Transverse colon (tissue), 4 donors: ENCODE measurements at regions not wholly inside any gene's neighbourhood (a gene's known extent, or its start where the extent isn't known, plus 50 kb on each side); places are given as distances from the start of the nearest gene placed in this dataset.

Experiments
- POLR2A ChIP-seq: fragments of 450-650 bp; IDR thresholded peaks from one replicate; pipeline ENCODE4 v1.6.1; 2016; ENCODE audit warnings: antibody characterized with exemption, mild to moderate bottlenecking, moderate library complexity
- POLR2AphosphoS5 ChIP-seq, 3 donors: sonication (generic); formaldehyde crosslinking; IDR thresholded peaks; one replicate each; pipeline ENCODE4 v1.6.1; 2016; ENCODE audit warnings: antibody characterized with exemption in 3 of 3
- TF ChIP-seq, protein P1 (sequence below), 5 experiments: fragments of 200-600 bp in 3 of 5; fragments of 450-650 bp in 2 of 5; sonication (generic) in 3 of 5; IDR thresholded peaks; 1 replicate in 2 of 5; 2 replicates in 3 of 5; pipeline ENCODE4 v1.5.1; 2016 to 2017; ENCODE audit warnings: antibody characterized with exemption in 5 of 5, inconsistent platforms in 3 of 5, mild to moderate bottlenecking in 2 of 5, moderate library complexity in 1 of 5

DNA sequence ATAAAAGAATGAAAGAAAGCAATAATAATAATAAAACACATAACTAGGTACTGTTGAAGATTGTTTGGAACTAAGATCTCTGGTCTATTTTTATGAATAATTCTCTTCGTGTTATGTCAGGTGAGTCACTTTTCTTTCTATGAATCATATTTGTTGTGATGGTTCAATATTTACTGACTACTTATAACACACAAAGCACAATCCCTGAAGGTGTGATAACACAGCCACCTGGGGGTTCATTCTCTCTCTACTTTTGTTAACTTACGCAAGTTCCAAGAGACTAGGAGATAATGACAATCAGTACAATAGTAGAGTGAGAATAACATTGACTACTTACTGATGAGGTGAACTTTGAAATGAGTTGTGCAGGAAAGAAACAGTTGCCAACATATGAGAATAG, 149.9 kb downstream of the IBTK start:
- TF ChIP-seq, protein P1, sequence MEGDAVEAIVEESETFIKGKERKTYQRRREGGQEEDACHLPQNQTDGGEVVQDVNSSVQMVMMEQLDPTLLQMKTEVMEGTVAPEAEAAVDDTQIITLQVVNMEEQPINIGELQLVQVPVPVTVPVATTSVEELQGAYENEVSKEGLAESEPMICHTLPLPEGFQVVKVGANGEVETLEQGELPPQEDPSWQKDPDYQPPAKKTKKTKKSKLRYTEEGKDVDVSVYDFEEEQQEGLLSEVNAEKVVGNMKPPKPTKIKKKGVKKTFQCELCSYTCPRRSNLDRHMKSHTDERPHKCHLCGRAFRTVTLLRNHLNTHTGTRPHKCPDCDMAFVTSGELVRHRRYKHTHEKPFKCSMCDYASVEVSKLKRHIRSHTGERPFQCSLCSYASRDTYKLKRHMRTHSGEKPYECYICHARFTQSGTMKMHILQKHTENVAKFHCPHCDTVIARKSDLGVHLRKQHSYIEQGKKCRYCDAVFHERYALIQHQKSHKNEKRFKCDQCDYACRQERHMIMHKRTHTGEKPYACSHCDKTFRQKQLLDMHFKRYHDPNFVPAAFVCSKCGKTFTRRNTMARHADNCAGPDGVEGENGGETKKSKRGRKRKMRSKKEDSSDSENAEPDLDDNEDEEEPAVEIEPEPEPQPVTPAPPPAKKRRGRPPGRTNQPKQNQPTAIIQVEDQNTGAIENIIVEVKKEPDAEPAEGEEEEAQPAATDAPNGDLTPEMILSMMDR (IDR thresholded peaks at IDR 0.05) = no peak
- TF ChIP-seq POLR2A (no peak), POLR2AphosphoS5 (IDR thresholded peaks at IDR 0.05) (no peak)
